CD4-positive, alpha-beta T cell treated with Interleukin-6 at 100 ng/mL for 8 hours (primary cell): ENCODE measurements at regions not wholly inside any gene's neighbourhood (a gene's known extent, or its start where the extent isn't known, plus 50 kb on each side); places are given as distances from the start of the nearest gene placed in this dataset.

ENCODE experiments used
- DNase-seq: peaks from one replicate; pipeline ENCODE4 v3.0.0-alpha.2; 2020; ENCODE audit warnings: mixed read lengths, low spot score

DNA sequence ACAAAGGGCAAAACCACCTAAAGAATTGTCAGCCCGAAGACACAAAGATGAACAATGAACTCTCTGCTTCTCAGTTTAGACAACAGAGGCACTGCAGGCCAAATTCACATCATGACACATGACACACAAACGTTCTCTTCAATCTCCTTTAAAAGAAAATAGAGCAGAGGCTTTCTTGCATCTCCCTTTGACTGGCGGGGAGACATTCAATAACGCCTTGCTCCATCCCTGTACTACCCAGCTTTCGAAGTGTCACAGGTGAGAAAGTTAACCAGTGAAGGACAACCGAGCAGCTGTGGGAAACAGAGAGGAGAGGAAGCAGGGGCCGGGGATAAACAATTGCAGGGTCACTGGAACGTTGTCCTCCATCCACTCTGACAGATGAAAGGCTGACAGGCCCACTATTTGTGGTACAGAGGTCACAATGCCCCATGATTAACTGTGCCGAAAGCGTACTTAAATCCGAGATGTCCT lies 130.8 kb downstream of the PHLDA1 start:
- DNase-seq: no peak

DNA sequence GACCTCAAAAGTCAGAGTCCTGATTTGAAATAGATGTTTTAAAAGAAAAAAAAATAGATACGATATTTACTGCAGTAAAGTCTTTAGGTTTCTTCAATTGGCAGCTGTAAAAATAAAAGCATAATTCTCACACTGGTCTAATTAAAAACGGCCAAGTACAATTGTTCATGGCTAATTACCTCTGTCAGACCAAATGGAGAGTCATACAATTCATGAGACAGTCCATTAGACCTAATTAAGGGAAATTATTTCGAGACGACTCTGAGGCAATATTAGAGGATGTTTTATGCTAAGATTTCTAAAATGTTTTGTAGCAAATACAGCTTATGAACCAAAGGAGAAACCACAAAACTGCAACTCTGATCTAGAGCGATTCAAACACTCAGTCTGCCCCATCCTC lies 131.3 kb downstream of the PHLDA1 start:
- DNase-seq: no peak

DNA sequence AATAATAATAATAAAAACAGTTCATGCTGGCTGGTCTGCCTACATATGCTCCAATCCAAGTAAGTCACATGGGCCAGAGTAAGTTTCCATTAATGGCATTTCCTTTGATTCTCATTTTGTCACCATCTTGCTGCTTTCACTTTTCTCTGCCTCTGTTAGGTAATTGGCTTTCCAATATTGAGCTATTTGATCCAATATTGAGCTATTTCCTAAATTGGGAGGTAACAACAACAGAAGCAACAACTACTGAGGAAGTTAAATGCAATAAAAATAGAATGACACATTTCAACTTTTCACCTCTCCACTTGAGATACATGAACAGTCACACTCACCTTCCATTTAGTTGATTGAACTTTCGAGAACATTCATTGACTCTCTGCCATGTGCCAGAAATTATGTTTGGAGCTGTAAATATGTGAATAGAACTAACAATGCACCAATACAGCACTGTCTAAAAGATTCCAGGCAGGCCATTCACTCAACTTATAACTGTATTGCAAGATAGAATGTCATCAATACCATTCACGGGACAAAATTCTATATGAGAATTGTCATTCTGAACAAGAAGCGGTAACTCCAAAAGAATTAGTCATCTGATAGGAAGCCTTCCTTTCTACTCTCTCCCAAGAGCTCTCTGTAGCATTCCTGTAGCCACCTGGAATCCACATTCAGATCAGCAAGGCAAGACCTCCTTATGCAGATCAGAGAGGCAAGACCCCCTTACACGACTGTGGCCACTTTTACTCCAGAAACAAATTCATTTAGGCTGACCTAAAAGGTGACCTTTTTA lies 136.4 kb downstream of the PHLDA1 start:
- DNase-seq: no peak

DNA sequence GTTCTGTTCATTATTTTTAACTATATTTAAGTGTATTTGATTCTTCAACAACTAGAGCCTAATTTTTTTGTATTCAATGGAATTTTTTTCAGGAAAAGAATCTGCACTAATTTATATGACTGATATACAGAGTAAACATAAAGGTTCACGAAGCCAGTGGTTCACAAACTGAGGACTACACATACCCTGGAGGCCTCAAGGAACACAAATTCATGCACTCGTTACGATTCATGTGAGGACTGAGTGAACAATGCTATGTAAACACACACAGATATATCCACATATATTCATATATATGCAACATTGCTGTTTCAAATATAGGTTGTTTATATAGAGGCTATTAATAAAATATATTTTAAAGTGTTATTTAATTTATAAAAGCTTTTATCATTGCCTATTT lies 137.8 kb downstream of the PHLDA1 start:
- DNase-seq: no peak

DNA sequence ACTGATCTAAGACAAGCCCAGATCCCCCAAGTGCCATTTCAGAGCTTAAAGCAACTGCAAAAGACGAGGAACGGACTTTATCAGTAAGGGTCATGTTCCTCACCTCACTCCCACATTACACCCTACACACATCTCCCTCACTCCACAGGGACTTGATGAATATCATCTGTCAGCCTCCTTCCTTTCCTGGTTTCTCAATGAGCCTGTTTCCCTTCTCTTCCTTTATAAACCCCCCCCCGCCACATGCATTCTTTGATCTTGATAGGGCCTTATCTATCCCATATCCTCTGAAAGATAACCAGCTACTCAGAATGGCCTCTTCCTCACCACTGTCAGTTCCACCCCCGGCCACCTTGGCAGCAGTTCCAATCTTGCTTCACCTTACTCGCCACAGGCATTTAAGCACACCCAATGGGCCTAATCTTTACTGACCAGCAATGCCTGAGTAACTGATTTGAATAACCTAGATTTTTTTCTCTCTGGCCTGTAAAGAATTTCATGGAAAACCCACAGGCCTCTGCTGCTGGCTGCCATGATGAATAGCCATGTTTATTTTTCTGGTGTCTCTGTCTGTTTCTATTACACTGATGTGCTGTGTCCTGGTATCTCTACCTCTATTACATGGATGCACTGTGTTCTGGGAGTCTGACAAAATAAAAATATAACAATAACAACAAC lies 138.7 kb downstream of the PHLDA1 start:
- no peak for DNase-seq

DNA sequence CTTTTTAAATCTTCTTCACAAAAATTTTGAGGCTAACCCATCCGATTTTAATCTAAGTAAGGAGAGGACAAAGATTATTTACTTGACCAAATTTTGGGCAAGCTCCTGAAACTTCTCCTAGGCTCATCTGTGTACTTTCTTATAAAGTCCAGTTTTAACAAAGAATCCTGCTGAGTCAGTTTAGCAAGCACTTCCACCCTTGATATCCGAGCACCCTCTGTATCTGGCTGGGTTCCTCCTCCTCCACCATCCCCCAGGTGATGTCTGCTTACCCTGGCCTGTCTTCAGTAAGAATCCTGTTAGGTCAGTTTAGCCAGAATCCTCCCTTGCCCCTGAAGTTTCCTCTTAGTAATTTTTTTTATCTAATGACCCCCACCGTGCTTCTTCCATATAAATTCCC lies 140.5 kb downstream of the PHLDA1 start:
- DNase-seq: no peak

GRCh38 chr12:75890660-75891059 lies 140.9 kb downstream of the PHLDA1 start:
- DNase-seq: no peak

- DNase-seq: no peak
These were observed 141.4 kb downstream of the PHLDA1 start for GRCh38 chr12:75890141-75890540.

- no peak for DNase-seq
These were observed 142.5 kb downstream of the PHLDA1 start for GRCh38 chr12:75888874-75889613.

DNA sequence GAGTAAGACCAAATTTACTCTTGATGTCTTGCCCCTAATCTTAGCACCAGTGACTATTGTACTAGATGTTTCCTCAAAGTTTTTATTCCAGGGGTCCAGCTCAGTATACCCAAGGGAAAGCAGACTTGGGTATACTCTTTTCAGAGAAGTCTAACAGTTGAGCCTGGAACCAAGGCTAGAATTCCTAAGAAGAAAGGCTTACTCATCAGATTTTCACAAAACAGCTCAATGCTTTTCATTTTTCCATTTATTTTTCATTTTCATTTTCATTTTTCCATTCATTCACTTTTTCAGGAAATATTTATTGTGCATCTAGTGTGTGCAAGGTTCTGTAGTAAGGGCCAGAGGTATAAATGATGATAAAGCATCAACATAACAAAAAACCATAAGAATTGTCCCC lies 143.2 kb downstream of the PHLDA1 start:
- DNase-seq: no peak

- no peak for DNase-seq
These were observed 143.6 kb downstream of the PHLDA1 start for GRCh38 chr12:75887979-75888378.

DNA sequence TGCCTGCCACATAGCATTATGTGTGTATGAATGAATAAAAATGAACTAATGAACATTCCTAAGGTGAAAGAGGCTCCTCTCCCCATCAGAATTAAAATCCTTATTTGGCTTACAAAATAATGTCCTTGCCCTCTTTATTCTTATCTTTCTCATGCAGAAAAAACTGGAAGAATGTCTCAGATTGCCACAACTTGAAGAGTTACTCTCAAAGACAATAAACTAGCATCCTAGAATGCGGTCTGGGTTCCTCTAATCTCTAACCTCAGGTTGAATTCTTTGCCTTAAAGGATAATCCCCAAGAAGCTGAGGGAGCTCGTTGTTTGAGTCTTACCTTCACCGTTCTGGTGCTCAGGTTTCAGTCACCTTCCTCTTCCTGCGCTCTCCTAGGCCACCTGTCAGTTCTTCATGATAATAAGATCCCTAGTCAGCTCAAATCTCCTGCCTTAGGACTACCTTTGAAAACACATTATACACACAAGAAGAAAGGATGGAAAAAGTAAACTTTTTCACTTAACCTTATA lies 147.1 kb downstream of the PHLDA1 start:
- DNase-seq: no peak

DNA sequence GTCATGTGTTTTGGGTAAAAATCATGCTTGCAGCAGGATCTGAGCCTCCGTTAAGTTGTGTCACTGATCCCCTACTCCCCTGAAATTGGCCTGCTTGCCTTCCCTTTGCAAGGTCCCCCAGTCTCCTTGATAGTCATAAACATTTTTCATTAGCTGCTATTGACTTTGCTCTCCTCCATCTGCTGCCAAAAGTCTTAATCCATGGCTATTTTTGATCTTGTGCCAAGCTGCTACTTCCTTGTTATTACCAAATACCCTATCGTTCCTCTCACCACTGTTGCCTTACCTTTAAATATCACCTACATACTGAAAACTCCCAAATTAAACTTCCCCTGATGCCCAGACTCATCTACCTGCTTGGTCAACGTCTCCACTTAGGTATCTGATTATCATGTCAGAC lies 148.3 kb downstream of the PHLDA1 start:
- no peak for DNase-seq

GRCh38 chr12:75882421-75882820 lies 149.2 kb downstream of the PHLDA1 start:
- no peak for DNase-seq

DNA sequence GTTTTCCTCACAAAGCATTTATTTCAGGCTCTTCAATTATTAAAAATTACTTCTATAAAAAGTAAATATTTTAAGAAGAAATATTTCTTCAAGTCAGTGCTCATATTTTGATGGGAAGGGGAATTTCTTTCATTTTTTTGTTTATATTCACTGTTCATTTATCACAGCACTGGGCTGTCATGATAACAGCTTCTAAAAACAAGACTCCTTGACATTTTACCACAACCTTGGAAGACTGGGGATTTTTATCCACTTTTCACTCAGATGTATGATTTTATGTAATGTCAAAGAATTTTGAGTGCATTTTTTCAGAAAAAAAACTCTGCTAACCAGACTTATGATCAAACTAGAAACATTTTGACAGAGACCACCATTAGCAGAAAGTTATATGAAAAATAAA lies 149.7 kb downstream of the PHLDA1 start:
- no peak for DNase-seq

- no peak for DNase-seq
These were observed 153.6 kb downstream of the PHLDA1 start for GRCh38 chr12:75877763-75878621.

DNA sequence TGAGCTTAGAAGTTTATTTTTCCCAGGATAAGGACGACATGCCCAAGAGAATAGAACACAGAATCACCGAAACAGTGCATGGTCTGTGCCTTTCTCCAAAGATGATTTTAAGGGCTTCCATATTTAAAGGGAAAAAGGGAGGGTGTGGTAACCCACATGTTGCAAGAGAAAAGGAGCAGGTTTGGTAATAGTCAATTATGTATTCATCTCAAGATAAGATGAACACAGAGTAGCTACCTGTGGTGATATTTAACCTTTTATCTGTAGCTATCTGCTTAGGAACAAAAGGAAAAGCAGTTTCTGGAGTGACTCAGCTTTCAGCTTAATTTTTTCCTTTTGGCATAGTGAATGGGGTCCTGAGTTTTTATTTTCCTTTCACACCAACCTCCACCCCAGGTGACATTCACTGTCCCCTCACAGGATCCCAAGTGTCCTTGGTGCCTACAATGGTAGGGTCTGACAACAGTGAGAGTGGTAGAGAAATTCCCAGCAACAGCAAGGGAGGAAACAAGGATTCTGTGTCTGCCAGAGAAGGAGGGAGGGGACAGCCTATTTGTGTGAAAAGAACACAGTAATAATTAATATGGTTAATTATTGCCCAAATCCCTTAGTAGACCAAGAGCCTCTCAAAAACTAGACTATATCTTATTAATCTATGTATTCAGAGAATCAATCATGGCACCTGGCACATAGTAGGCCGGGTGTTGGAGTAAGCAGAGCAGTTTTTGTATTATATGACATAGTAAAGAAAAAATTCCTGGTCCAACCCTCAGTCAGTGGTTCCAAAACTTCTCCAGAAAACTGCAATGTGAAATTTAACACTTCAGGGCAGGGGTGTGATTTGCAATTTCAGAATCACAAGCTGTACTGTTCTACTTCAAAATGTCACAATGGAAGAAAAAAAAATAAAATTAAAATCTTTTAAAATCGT lies 154.5 kb downstream of the PHLDA1 start:
- DNase-seq: no peak

- no peak for DNase-seq
These were observed 157.1 kb downstream of the PHLDA1 start for GRCh38 chr12:75874441-75874840.

DNA sequence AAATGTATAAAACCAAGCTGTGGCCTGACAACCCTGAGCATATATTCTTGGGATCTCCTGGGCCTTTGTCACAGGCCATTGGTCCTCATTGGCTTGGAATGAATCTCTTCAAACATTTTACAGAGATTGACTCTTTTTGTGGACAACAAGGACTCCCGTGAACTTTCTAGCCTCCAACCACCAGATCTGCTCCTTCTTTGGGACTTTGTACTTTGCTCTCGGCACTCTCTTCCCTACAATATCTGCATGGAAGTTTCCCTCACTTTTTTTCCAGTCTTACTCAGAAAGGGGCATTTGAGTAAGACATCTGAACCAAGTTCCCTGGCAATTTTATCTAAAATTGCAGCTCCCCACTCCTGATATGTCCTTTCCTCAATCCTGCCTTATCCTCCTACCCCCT lies 158.8 kb downstream of the PHLDA1 start:
- no peak for DNase-seq

GRCh38 chr12:75870878-75871277 lies 160.7 kb downstream of the PHLDA1 start:
- no peak for DNase-seq

- no peak for DNase-seq
These were observed 163.1 kb downstream of the PHLDA1 start for GRCh38 chr12:75868501-75868900.
